ENCODE measurements at regions not wholly inside any gene's neighbourhood (a gene's known extent, or its start where the extent isn't known, plus 50 kb on each side); places are given as distances from the start of the nearest gene placed in this dataset.

GRCh38 chr12:115473257-115473956 lies 789.4 kb upstream of the TBX3 start:
- TF ChIP-seq POLR2AphosphoS5 (IDR thresholded peaks at IDR 0.05; ENCODE audit: low read depth, low read length) (no peak), EZH2phosphoT487 (IDR thresholded peaks at IDR 0.05; ENCODE audit: borderline replicate concordance) (no peak), CTCF (IDR thresholded peaks at IDR 0.05 in 2 of 3, conservative IDR thresholded peaks at IDR 0.05 in 1 of 3; ENCODE audit: borderline replicate concordance in 1 of 3, insufficient read depth in 1 of 3, low read depth in 2 of 3, low read length in 2 of 3) (no peak), EGR1 (IDR thresholded peaks at IDR 0.05; ENCODE audit: low read depth) (no peak), RAD21 (IDR thresholded peaks at IDR 0.05; ENCODE audit: low read depth) (no peak), SP1 (IDR thresholded peaks at IDR 0.05; ENCODE audit: low read depth) (no peak), POLR2A (IDR thresholded peaks at IDR 0.05; ENCODE audit: borderline replicate concordance, extremely low read depth, insufficient read depth, insufficient read length) (no peak), REST (IDR thresholded peaks at IDR 0.05; ENCODE audit: low read depth) (no peak)

All from HCT116 (cell line).